Mesendoderm (in vitro differentiated cells): ENCODE measurements at regions not wholly inside any gene's neighbourhood (a gene's known extent, or its start where the extent isn't known, plus 50 kb on each side); places are given as distances from the start of the nearest gene placed in this dataset.

Experiments
- DNase-seq: peaks from one replicate; pipeline ENCODE4 v3.0.0; 2013
- H2AK5ac ChIP-seq: 2 replicates; pipeline ENCODE4 v1.6.1; 2013; ENCODE audit warnings: low read length, inconsistent platforms
- H2BK120ac ChIP-seq: 2 replicates; pipeline ENCODE4 v1.6.1; 2013; ENCODE audit warnings: low read depth, mild to moderate bottlenecking, low read length, moderate library complexity, mixed read lengths
- H2BK15ac ChIP-seq: replicated peaks from 2 replicates; pipeline ENCODE4 v1.6.1; 2013; ENCODE audit warnings: low read depth, mild to moderate bottlenecking, moderate library complexity
- H2BK5ac ChIP-seq: 2 replicates; pipeline ENCODE4 v1.6.1; 2013; ENCODE audit warnings: low read length, inconsistent platforms
- H3K18ac ChIP-seq: 2 replicates; pipeline ENCODE4 v1.6.1; 2013; ENCODE audit warnings: mild to moderate bottlenecking, low read length, mixed read lengths
- H3K23ac ChIP-seq: one replicate; pipeline ENCODE4 v1.6.1; 2013; ENCODE audit warnings: low read length
- H3K27ac ChIP-seq: 2 replicates; pipeline ENCODE4 v1.5.1; 2013; ENCODE audit warnings: low read depth, mild to moderate bottlenecking, inconsistent platforms, low read length, moderate library complexity
- H3K27me3 ChIP-seq: 2 replicates; pipeline ENCODE4 v1.6.1; 2013; ENCODE audit warnings: low read length, control low read depth, mild to moderate bottlenecking, inconsistent platforms; ENCODE audit not compliant: insufficient read depth, poor library complexity
- H3K36me3 ChIP-seq: 2 replicates; pipeline ENCODE4 v1.6.1; 2013; ENCODE audit warnings: low read length, inconsistent platforms; ENCODE audit not compliant: control insufficient read depth, insufficient read depth
- H3K4ac ChIP-seq: one replicate; pipeline ENCODE4 v1.6.1; 2013; ENCODE audit warnings: low read depth, mild to moderate bottlenecking, low read length, moderate library complexity
- H3K4me1 ChIP-seq: 2 replicates; pipeline ENCODE4 v1.6.1; 2013; ENCODE audit warnings: low read depth, low read length, inconsistent platforms; ENCODE audit not compliant: control insufficient read depth
- H3K4me2 ChIP-seq: 2 replicates; pipeline ENCODE4 v1.6.1; 2013; ENCODE audit warnings: low read length
- H3K4me3 ChIP-seq: 2 replicates; pipeline ENCODE4 v1.5.1; 2013; ENCODE audit warnings: mild to moderate bottlenecking, low read length
- H3K56ac ChIP-seq: one replicate; pipeline ENCODE4 v1.6.1; 2013; ENCODE audit warnings: low read length
- H3K79me1 ChIP-seq: 2 replicates; pipeline ENCODE4 v1.6.1; 2013; ENCODE audit warnings: low read length, inconsistent platforms
- H3K79me2 ChIP-seq: 2 replicates; pipeline ENCODE4 v1.6.1; 2013; ENCODE audit warnings: mild to moderate bottlenecking, low read length; ENCODE audit not compliant: control insufficient read depth, insufficient read depth
- H3K9ac ChIP-seq: 2 replicates; pipeline ENCODE4 v1.6.1; 2013; ENCODE audit warnings: low read length, inconsistent platforms
- H4K5ac ChIP-seq: one replicate; pipeline ENCODE4 v1.6.1; 2013; ENCODE audit warnings: low read length
- H4K8ac ChIP-seq: one replicate; pipeline ENCODE4 v1.6.1; 2013; ENCODE audit warnings: low read depth, mild to moderate bottlenecking, control low read depth, low read length, moderate library complexity
- WGBS: extraction: QIAGEN DNeasy Blood & Tissue Kit; methylation state at CpG from one replicate; pipeline ENCODE4 v1.1.7; 2013; ENCODE audit warnings: low lambda C conversion rate, missing lambda C conversion rate; ENCODE audit not compliant: insufficient coverage; ENCODE audit errors: extremely low coverage; 5-methylcytosine and 5-hydroxymethylcytosine counted together

- H3K18ac ChIP-seq, result no peak overlapping the region
- no peak overlapping the region for H3K27ac ChIP-seq
- no peak overlapping the region for H2BK5ac ChIP-seq
- H2BK15ac ChIP-seq, result no peak overlapping the region
- no peak overlapping the region for H3K4me3 ChIP-seq
- no CpG with 5 or more reads among the region's 5 CpGs for WGBS
- no peaks in the 10 kb centered on the region for H3K79me1 ChIP-seq
- no peak overlapping the region for H2AK5ac ChIP-seq
- no peak overlapping the region for H3K23ac ChIP-seq
- H3K9ac ChIP-seq, result no peak overlapping the region
- no peak overlapping the region for H3K4ac ChIP-seq
- peaks cover 5% of the 10 kb centered on the region for H3K4me1 ChIP-seq
- H3K79me2 ChIP-seq, result no peaks in the 10 kb centered on the region
- no peak overlapping the region for H3K56ac ChIP-seq
- H4K5ac ChIP-seq, result no peak overlapping the region
- H3K27me3 ChIP-seq, result no peaks in the 10 kb centered on the region
- no peak overlapping the region for H2BK120ac ChIP-seq
- no peaks in the 10 kb centered on the region for H3K36me3 ChIP-seq
- DNase-seq, result no peak
- no peak overlapping the region for H3K4me2 ChIP-seq
- no peak overlapping the region for H4K8ac ChIP-seq
Observed at GRCh38 chr14:83867566-83868225, 1662.2 kb upstream of the FLRT2 start.

GRCh38 chr14:83870546-83871270 is 1659.2 kb upstream of the FLRT2 start:
- Histone ChIP-seq H3K4me3 (no peak overlapping the region), H3K9ac (no peak overlapping the region), H3K36me3 (no peaks in the 10 kb centered on the region), H2AK5ac (no peak overlapping the region), H3K4me1 (no peaks in the 10 kb centered on the region), H3K79me1 (no peaks in the 10 kb centered on the region), H3K23ac (no peak overlapping the region), H3K27ac (no peak overlapping the region), H4K8ac (no peak overlapping the region), H3K56ac (no peak overlapping the region), H2BK15ac (no peak overlapping the region), H2BK5ac (no peak overlapping the region), H3K18ac (no peak overlapping the region), H3K4me2 (no peak overlapping the region), H3K4ac (no peak overlapping the region), H2BK120ac (no peak overlapping the region), H4K5ac (no peak overlapping the region), H3K79me2 (no peaks in the 10 kb centered on the region), H3K27me3 (no peaks in the 10 kb centered on the region)
- DNase-seq, result no peak
- no CpG with 5 or more reads among the region's 2 CpGs for WGBS

GRCh38 chr14:83873669-83874068 is 1656.3 kb upstream of the FLRT2 start:
- no peak for DNase-seq
- H3K27me3 ChIP-seq, result no peaks in the 10 kb centered on the region
- H2BK5ac ChIP-seq, result no peak overlapping the region
- no peaks in the 10 kb centered on the region for H3K79me1 ChIP-seq
- H3K23ac ChIP-seq, result no peak overlapping the region
- no CpG with 5 or more reads among the region's 3 CpGs for WGBS
- H3K79me2 ChIP-seq, result no peaks in the 10 kb centered on the region
- no peak overlapping the region for H3K9ac ChIP-seq
- no peaks in the 10 kb centered on the region for H3K4me1 ChIP-seq
- H3K4me3 ChIP-seq, result no peak overlapping the region
- H3K4ac ChIP-seq, result no peak overlapping the region
- H2BK15ac ChIP-seq, result no peak overlapping the region
- no peak overlapping the region for H3K27ac ChIP-seq
- no peak overlapping the region for H3K18ac ChIP-seq
- H2AK5ac ChIP-seq, result no peak overlapping the region
- H4K8ac ChIP-seq, result no peak overlapping the region
- no peaks in the 10 kb centered on the region for H3K36me3 ChIP-seq
- H3K4me2 ChIP-seq, result no peak overlapping the region
- H4K5ac ChIP-seq, result no peak overlapping the region
- H3K56ac ChIP-seq, result no peak overlapping the region
- no peak overlapping the region for H2BK120ac ChIP-seq

GRCh38 chr14:83874662-83875061 is 1655.3 kb upstream of the FLRT2 start:
- H4K5ac ChIP-seq, result no peak overlapping the region
- H3K9ac ChIP-seq, result no peak overlapping the region
- no peak overlapping the region for H3K27ac ChIP-seq
- no peak overlapping the region for H4K8ac ChIP-seq
- H3K4me1 ChIP-seq, result no peaks in the 10 kb centered on the region
- H3K27me3 ChIP-seq, result no peaks in the 10 kb centered on the region
- H2BK5ac ChIP-seq, result no peak overlapping the region
- H2AK5ac ChIP-seq, result no peak overlapping the region
- H2BK15ac ChIP-seq, result no peak overlapping the region
- H3K79me2 ChIP-seq, result no peaks in the 10 kb centered on the region
- no peak for DNase-seq
- H3K23ac ChIP-seq, result no peak overlapping the region
- H3K4me3 ChIP-seq, result no peak overlapping the region
- H3K79me1 ChIP-seq, result no peaks in the 10 kb centered on the region
- no peak overlapping the region for H3K18ac ChIP-seq
- WGBS, result no CpG with 5 or more reads among the region's 1 CpG
- no peaks in the 10 kb centered on the region for H3K36me3 ChIP-seq
- no peak overlapping the region for H3K4me2 ChIP-seq
- H2BK120ac ChIP-seq, result no peak overlapping the region
- no peak overlapping the region for H3K56ac ChIP-seq
- no peak overlapping the region for H3K4ac ChIP-seq

- H4K8ac ChIP-seq, result no peak overlapping the region
- H2BK15ac ChIP-seq, result no peak overlapping the region
- no peak overlapping the region for H2BK120ac ChIP-seq
- H2BK5ac ChIP-seq, result no peak overlapping the region
- no peak overlapping the region for H3K4me3 ChIP-seq
- no peak for DNase-seq
- H3K18ac ChIP-seq, result no peak overlapping the region
- H3K79me1 ChIP-seq, result no peaks in the 10 kb centered on the region
- no peak overlapping the region for H3K4ac ChIP-seq
- H3K9ac ChIP-seq, result no peak overlapping the region
- WGBS, result no CpG with 5 or more reads among the region's 1 CpG
- H3K27me3 ChIP-seq, result no peaks in the 10 kb centered on the region
- no peaks in the 10 kb centered on the region for H3K79me2 ChIP-seq
- H3K56ac ChIP-seq, result no peak overlapping the region
- H3K4me2 ChIP-seq, result no peak overlapping the region
- no peak overlapping the region for H4K5ac ChIP-seq
- H3K4me1 ChIP-seq, result no peaks in the 10 kb centered on the region
- H3K36me3 ChIP-seq, result no peaks in the 10 kb centered on the region
- H2AK5ac ChIP-seq, result no peak overlapping the region
- H3K27ac ChIP-seq, result no peak overlapping the region
- H3K23ac ChIP-seq, result no peak overlapping the region
Observed at GRCh38 chr14:83883732-83884131, 1646.2 kb upstream of the FLRT2 start.
